ENCODE measurements at regions not wholly inside any gene's neighbourhood (a gene's known extent, or its start where the extent isn't known, plus 50 kb on each side); places are given as distances from the start of the nearest gene placed in this dataset.

- DNase-seq = no peak
These were observed 607.2 kb downstream of the QKI start for GRCh38 chr6:164021589-164022250.

GRCh38 chr6:164020142-164020541 lies 605.6 kb downstream of the QKI start:
- DNase-seq = no peak

- no peak for DNase-seq
These were observed 603.6 kb downstream of the QKI start for GRCh38 chr6:164018133-164018532.

GRCh38 chr6:164016056-164016455 lies 601.5 kb downstream of the QKI start:
- DNase-seq = no peak

GRCh38 chr6:164015088-164015484 lies 600.6 kb downstream of the QKI start:
- no peak for DNase-seq

GRCh38 chr6:164014346-164015087 lies 600.0 kb downstream of the QKI start:
- no peak for DNase-seq

GRCh38 chr6:164013480-164014208 lies 599.1 kb downstream of the QKI start:
- no peak for DNase-seq

- no peak for DNase-seq
These were observed 596.8 kb downstream of the QKI start for GRCh38 chr6:164011321-164011720.

- no peak for DNase-seq
These were observed 596.1 kb downstream of the QKI start for GRCh38 chr6:164010441-164011103.

GRCh38 chr6:164008902-164009301 lies 594.4 kb downstream of the QKI start:
- no peak for DNase-seq

GRCh38 chr6:164007881-164008280 lies 593.4 kb downstream of the QKI start:
- DNase-seq = no peak

- DNase-seq = no peak
These were observed 591.9 kb downstream of the QKI start for GRCh38 chr6:164006459-164006858.

- DNase-seq = peak in 1 of 2 donors; percentile 3
These were observed 590.6 kb downstream of the QKI start for GRCh38 chr6:164005004-164005711.

- no peak for DNase-seq
These were observed 585.8 kb downstream of the QKI start for GRCh38 chr6:164000276-164000675.

- no peak for DNase-seq
These were observed 585.1 kb downstream of the QKI start for GRCh38 chr6:163999475-164000125.

- no peak for DNase-seq
These were observed 584.0 kb downstream of the QKI start for GRCh38 chr6:163998496-163998895.

GRCh38 chr6:163996491-163996890 lies 582.0 kb downstream of the QKI start:
- no peak for DNase-seq

- DNase-seq = no peak
These were observed 580.0 kb downstream of the QKI start for GRCh38 chr6:163994566-163994965.

GRCh38 chr6:163992701-163993100 lies 578.2 kb downstream of the QKI start:
- DNase-seq = no peak

GRCh38 chr6:163992056-163992455 lies 577.5 kb downstream of the QKI start:
- DNase-seq = no peak

- no peak for DNase-seq
These were observed 576.8 kb downstream of the QKI start for GRCh38 chr6:163991321-163991720.
